Calu3 (cell line): ENCODE measurements at regions not wholly inside any gene's neighbourhood (a gene's known extent, or its start where the extent isn't known, plus 50 kb on each side); places are given as distances from the start of the nearest gene placed in this dataset.

Source experiments
- BruUV-seq: library from RNA; stranded (reverse); fragments of 400-500 nt; replicated peaks from 2 replicates; lab custom pipeline; 2021; lab: Mats Ljungman, UMichigan
- CTCF ChIA-PET: fragments of 300-600 bp; sonication (Branson Sonifier 250); formaldehyde crosslinking; loops from one replicate; lab custom pipeline; 2022; ENCODE audit warnings: antibody characterized with exemption; lab: Charles Lee
- DNase-seq: peaks from one replicate; pipeline ENCODE4 v3.0.0; 2022
- H3K27ac Mint-ChIP-seq: one replicate; pipeline ENCODE4 v1.8.0; 2022; ENCODE audit warnings: mixed read lengths; ENCODE audit not compliant: unreplicated experiment
- H3K27me3 Mint-ChIP-seq: one replicate; pipeline ENCODE4 v1.8.0; 2022; ENCODE audit warnings: mixed read lengths; ENCODE audit not compliant: unreplicated experiment
- H3K36me3 Mint-ChIP-seq: one replicate; pipeline ENCODE4 v1.8.0; 2022; ENCODE audit warnings: mild to moderate bottlenecking, moderate library complexity, mixed read lengths; ENCODE audit not compliant: insufficient read depth, unreplicated experiment
- H3K4me1 Mint-ChIP-seq: one replicate; pipeline ENCODE4 v1.8.0; 2022; ENCODE audit warnings: mild to moderate bottlenecking, low read depth, mixed read lengths; ENCODE audit not compliant: unreplicated experiment
- H3K4me3 Mint-ChIP-seq: one replicate; pipeline ENCODE4 v1.8.0; 2022; ENCODE audit warnings: mild to moderate bottlenecking, low read depth, moderate library complexity, mixed read lengths; ENCODE audit not compliant: unreplicated experiment
- H3K9me3 Mint-ChIP-seq: one replicate; pipeline ENCODE4 v1.8.0; 2022; ENCODE audit warnings: low read depth, mixed read lengths; ENCODE audit not compliant: unreplicated experiment
- CTCF ChIP-seq: fragments of 200-600 bp; IDR thresholded peaks from one replicate; pipeline ENCODE4 v1.8.0; 2022; ENCODE audit warnings: antibody characterized with exemption; ENCODE audit not compliant: unreplicated experiment
- intact Hi-C: fragments of 100-400 bp; cut with micrococcal nuclease; formaldehyde crosslinking; loops from one replicate; pipeline ENCODE4 v1.10.0; 2022; ENCODE audit not compliant: unreplicated experiment

GRCh38 chr3:62961874-62962556, 86.8 kb upstream of the CADPS start:
- intact Hi-C loops: no loop called here
- CTCF ChIA-PET: no interaction called here
- Mint-ChIP-seq H3K27ac (no peak overlapping the region), H3K4me1 (no peaks in the 10 kb centered on the region), H3K36me3 (no peaks in the 10 kb centered on the region), H3K4me3 (no peak overlapping the region), H3K27me3 (no peaks in the 10 kb centered on the region), H3K9me3 (no peaks in the 10 kb centered on the region)
- no peak for TF ChIP-seq CTCF
- BruUV-seq: no TSS peak
- DNase-seq: no peak

- intact Hi-C loops: no loop called here
- CTCF ChIA-PET: no interaction called here
- H3K4me3 Mint-ChIP-seq: no peak overlapping the region
- DNase-seq: no peak
- TF ChIP-seq CTCF: no peak
- H3K9me3 Mint-ChIP-seq: no peaks in the 10 kb centered on the region
- H3K4me1 Mint-ChIP-seq: no peaks in the 10 kb centered on the region
- H3K27me3 Mint-ChIP-seq: no peaks in the 10 kb centered on the region
- H3K36me3 Mint-ChIP-seq: no peaks in the 10 kb centered on the region
- H3K27ac Mint-ChIP-seq: no peak overlapping the region
- BruUV-seq: no TSS peak
Observed at GRCh38 chr3:62962714-62963113, 87.5 kb upstream of the CADPS start.

- DNase-seq: no peak
- Mint-ChIP-seq H3K36me3 (no peaks in the 10 kb centered on the region), H3K4me1 (no peaks in the 10 kb centered on the region), H3K9me3 (no peaks in the 10 kb centered on the region), H3K27me3 (no peaks in the 10 kb centered on the region), H3K4me3 (no peak overlapping the region), H3K27ac (no peak overlapping the region)
- BruUV-seq: no TSS peak
- CTCF ChIA-PET: no interaction called here
- intact Hi-C loops: no loop called here
- TF ChIP-seq CTCF: no peak
Observed at GRCh38 chr3:62965311-62965710, 90.1 kb upstream of the CADPS start.

- Mint-ChIP-seq H3K4me1 (no peaks in the 10 kb centered on the region), H3K27ac (no peak overlapping the region), H3K4me3 (no peak overlapping the region), H3K27me3 (no peaks in the 10 kb centered on the region), H3K36me3 (no peaks in the 10 kb centered on the region), H3K9me3 (no peaks in the 10 kb centered on the region)
- intact Hi-C loops: no loop called here
- no peak for DNase-seq
- CTCF ChIA-PET: no interaction called here
- BruUV-seq: no TSS peak
- no peak for TF ChIP-seq CTCF
Observed at GRCh38 chr3:62968128-62968527, 92.9 kb upstream of the CADPS start.
